ENCODE measurements at regions not wholly inside any gene's neighbourhood (a gene's known extent, or its start where the extent isn't known, plus 50 kb on each side); places are given as distances from the start of the nearest gene placed in this dataset.
"Not testable (repeated sequence)": the region's sequence is repeated elsewhere in the genome, so short reads cannot be mapped to it uniquely, and the experiment has no call there.

DNA sequence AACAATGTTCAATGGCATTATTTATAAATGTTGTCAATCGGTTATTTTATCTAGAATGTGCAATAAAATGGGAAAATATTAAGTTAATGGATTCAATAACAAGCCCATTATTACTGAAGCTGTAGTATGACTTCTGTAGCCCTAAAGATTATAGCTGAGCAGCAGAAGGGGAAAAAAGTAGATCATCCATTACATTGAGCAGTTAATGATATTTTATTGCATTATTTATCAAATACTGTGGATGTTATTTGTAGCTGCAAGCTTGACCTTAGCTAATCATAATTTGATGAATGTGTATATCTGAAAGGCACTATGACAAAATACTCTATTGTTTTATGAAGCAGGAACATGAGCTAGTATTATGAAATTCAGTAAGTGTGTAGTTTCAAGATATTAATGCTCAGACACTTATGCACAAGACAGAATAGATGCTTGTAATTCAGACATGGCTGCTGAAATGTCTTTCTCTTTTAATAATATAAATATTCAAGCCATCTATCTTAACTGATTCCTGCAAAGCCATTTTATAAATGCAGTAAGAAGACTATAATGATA is 131.5 kb upstream of the MGAT4C start:
- no peak for DNase-seq
- Mint-ChIP-seq H3K27ac (no peak overlapping the region), H3K27me3 (no peaks in the 10 kb centered on the region), H3K9me3 (peaks cover 12% of the 10 kb centered on the region), H3K36me3 (ENCODE audit: low read depth) (no peaks in the 10 kb centered on the region), H3K4me1 (no peaks in the 10 kb centered on the region), H3K4me3 (no peak overlapping the region)
- POLR2A ChIA-PET, result interaction anchor here (0.6 kb wide), 1 partner anchor 109 kb away, joined by 3 read pairs; no protein-coding TSS in a partner anchor
- CTCF ChIA-PET, result no interaction called here

DNA sequence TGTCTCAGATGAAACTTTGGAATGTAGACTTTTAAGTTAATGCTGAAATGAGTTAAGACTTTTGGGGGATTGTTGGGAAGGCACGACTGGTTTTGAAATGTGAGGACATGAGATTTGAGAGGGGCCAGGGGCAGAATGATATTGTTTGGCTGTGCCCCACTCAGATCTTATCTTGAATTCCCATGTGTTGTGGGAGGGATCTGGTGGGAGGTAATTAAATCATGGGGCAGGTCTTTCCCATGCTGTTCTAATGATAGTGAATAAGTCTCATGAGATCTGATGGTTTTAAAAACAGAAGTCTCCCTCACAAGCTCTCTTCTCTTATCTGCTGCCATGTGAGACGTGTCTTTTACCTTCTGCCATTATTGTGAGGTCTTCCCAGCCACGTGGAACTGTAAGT is 127.6 kb upstream of the MGAT4C start:
- H3K4me3 Mint-ChIP-seq; DNase-seq; H3K36me3 Mint-ChIP-seq (ENCODE audit: low read depth); POLR2A ChIA-PET; CTCF ChIA-PET; H3K27ac Mint-ChIP-seq; H3K27me3 Mint-ChIP-seq; H3K4me1 Mint-ChIP-seq: not testable (repeated sequence)
- peaks cover 11% of the 10 kb centered on the region for H3K9me3 Mint-ChIP-seq

DNA sequence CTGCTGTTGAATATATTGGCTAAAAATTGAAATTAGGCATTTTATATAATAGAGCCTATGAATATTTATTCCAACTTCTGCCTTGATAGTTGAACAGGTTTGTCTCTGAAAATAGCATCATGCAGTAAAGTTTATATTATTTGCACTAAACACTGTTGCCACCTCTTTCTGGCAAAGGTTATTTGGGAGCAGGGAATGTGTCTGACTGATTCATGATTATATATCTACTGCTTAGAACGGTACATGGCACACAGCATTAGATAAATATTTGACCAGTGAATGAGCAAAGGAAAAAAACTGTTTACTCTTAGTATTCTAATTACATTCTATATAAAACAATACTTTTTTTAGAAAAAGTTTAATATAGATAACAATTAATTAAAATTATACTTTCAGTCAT is 123.1 kb upstream of the MGAT4C start:
- Mint-ChIP-seq H3K4me1 (no peaks in the 10 kb centered on the region), H3K9me3 (peaks cover 12% of the 10 kb centered on the region), H3K27ac (no peak overlapping the region), H3K4me3 (no peak overlapping the region), H3K27me3 (no peaks in the 10 kb centered on the region), H3K36me3 (ENCODE audit: low read depth) (no peaks in the 10 kb centered on the region)
- POLR2A ChIA-PET, result no interaction called here
- no peak for DNase-seq
- CTCF ChIA-PET, result no interaction called here

DNA sequence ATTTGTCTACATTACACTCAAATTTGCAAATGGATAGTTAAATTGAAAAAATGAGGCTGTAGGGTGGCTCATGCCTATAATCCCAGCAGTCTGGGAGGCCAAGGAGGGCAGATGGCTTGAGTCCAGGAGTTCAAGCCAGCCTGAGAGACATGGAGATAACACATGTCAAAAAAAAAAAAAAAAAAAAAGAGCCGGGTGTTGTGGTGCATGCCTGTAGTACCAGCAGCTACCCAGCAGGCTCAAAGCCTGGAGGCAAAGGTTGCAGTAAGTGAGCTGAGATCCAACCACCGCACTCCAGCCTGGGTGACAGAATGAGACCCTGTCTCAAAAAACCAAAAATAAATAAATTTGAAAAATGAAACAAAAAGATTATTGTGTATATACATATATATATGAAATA is 119.9 kb upstream of the MGAT4C start:
- CTCF ChIA-PET, result no interaction called here
- Mint-ChIP-seq H3K4me3 (no peak overlapping the region), H3K36me3 (ENCODE audit: low read depth) (no peaks in the 10 kb centered on the region), H3K27ac (no peak overlapping the region), H3K27me3 (no peaks in the 10 kb centered on the region), H3K4me1 (no peaks in the 10 kb centered on the region), H3K9me3 (peaks cover 5% of the 10 kb centered on the region)
- POLR2A ChIA-PET, result no interaction called here
- DNase-seq, result no peak

DNA sequence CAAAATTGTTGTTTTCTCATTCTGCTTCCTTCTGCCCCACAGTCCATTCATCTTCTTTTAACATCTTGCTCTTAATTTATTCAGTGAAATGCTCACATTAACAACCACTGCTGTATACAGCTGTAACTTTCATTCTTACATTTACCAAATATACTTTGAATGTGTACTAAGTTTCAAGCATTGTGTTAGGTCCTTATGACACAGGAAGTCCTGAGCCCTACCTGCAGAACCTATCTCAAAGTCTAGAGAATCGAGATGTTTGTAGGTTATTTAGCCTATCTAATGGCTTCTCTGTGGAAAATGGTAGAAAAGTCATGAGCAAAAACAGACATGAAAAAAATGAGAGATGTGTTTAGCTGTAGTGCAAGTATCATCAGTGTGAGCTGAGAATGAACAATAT is 117.6 kb upstream of the MGAT4C start:
- H3K4me3 Mint-ChIP-seq, result no peak overlapping the region
- DNase-seq, result no peak
- no peaks in the 10 kb centered on the region for H3K36me3 Mint-ChIP-seq (ENCODE audit: low read depth)
- peaks cover 3% of the 10 kb centered on the region for H3K9me3 Mint-ChIP-seq
- ChIA-PET POLR2A (no interaction called here), CTCF (no interaction called here)
- H3K4me1 Mint-ChIP-seq, result no peaks in the 10 kb centered on the region
- no peak overlapping the region for H3K27ac Mint-ChIP-seq
- no peaks in the 10 kb centered on the region for H3K27me3 Mint-ChIP-seq

DNA sequence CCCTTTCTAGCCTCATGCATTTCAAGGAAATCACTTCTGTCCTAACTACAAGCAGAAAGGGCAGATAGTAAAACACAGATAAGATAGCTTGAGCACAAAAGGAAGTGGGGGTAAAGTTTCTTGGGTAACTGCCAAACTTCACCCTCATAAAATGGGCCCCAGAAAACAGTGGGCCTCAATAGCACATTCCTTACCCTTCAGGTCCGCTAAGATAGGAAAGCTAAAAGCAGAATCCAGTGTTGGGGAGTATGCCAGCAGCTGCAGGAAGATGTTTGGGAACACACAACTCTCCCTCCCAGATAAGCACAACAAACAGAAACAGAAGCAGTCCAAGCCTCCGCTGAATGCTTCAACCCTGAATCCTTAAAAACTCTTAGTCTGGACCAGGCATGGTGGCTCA is 110.9 kb upstream of the MGAT4C start:
- H3K9me3 Mint-ChIP-seq, result peaks cover 7% of the 10 kb centered on the region
- no peak for DNase-seq
- H3K27me3 Mint-ChIP-seq, result no peaks in the 10 kb centered on the region
- POLR2A ChIA-PET, result no interaction called here
- no peak overlapping the region for H3K27ac Mint-ChIP-seq
- H3K36me3 Mint-ChIP-seq (ENCODE audit: low read depth), result no peaks in the 10 kb centered on the region
- no peak overlapping the region for H3K4me3 Mint-ChIP-seq
- no peaks in the 10 kb centered on the region for H3K4me1 Mint-ChIP-seq
- CTCF ChIA-PET, result no interaction called here

DNA sequence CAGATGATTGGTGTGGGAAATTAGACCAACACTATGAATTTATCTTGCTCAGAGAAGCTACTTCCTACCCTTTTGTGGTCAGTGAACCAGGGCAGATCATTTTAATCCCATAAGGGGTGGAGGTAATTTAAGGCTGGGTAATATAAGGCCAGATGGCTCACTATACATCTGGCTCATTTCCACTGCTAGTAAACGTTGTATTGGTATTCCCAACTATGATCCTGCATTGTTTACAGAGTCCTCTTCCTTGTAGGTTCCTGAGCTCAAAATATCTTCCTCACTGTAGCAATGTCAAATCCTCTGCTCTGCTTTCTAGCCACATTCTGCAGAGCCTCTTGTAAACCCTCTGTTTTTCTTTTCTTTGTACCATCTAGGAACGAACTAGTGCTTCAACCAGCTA is 93.0 kb upstream of the MGAT4C start:
- Mint-ChIP-seq H3K4me1 (no peaks in the 10 kb centered on the region), H3K27me3 (no peaks in the 10 kb centered on the region), H3K9me3 (peaks cover 5% of the 10 kb centered on the region), H3K27ac (no peak overlapping the region), H3K4me3 (no peak overlapping the region), H3K36me3 (ENCODE audit: low read depth) (no peaks in the 10 kb centered on the region)
- ChIA-PET CTCF (no interaction called here), POLR2A (no interaction called here)
- no peak for DNase-seq

DNA sequence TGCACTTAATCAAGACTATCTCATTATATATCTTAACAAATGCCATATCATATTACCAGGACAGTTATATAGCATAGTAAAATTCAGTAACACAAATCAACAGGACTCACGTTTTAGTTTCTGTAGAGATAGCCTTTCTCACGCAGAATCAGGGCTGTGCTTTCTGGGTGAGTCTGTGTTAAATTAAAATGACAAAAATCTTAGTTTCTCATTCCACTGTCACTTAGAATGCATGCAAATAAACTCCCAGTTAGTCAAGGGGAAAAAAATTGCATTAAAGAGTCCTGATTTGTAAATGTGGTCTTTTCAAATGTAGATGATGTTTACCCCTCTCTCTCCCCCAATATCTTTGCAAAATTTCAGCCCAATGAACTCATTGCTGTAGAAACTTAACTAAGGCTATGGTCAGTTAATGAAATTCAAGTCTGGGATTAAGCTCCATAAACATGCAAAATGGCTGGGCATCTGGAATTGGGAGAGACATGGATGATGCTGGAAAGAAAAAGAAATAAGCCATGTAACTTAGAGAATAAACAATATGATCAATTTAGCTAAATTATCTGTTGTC is 77.8 kb upstream of the MGAT4C start:
- CTCF ChIA-PET, result no interaction called here
- DNase-seq, result no peak
- Mint-ChIP-seq H3K9me3 (peaks cover 16% of the 10 kb centered on the region), H3K36me3 (ENCODE audit: low read depth) (no peaks in the 10 kb centered on the region), H3K27me3 (no peaks in the 10 kb centered on the region), H3K4me3 (no peak overlapping the region), H3K4me1 (no peaks in the 10 kb centered on the region), H3K27ac (no peak overlapping the region)
- POLR2A ChIA-PET, result no interaction called here

DNA sequence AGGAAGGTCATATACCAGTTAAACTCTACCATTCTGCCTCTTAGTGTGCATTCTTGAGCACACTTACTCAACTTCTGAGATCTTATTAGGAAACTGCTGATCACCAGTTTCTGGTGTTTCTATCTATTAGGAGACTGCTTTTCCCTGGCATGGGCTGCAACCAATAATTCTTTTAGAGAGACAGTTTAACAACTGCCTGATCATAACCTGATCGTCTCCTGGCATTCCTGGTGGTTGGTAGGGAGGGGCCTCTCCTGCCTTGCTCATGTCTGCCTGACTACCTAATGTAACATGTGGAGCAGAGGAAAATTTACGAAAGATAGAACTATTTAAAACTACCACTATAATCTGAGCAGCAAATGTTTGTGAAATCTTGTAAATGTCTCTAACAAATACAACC is 75.3 kb upstream of the MGAT4C start:
- Mint-ChIP-seq H3K4me1 (no peaks in the 10 kb centered on the region), H3K4me3 (no peak overlapping the region), H3K27ac (no peak overlapping the region), H3K9me3 (peaks cover 15% of the 10 kb centered on the region), H3K36me3 (ENCODE audit: low read depth) (no peaks in the 10 kb centered on the region), H3K27me3 (no peaks in the 10 kb centered on the region)
- CTCF ChIA-PET, result no interaction called here
- POLR2A ChIA-PET, result no interaction called here
- no peak for DNase-seq

DNA sequence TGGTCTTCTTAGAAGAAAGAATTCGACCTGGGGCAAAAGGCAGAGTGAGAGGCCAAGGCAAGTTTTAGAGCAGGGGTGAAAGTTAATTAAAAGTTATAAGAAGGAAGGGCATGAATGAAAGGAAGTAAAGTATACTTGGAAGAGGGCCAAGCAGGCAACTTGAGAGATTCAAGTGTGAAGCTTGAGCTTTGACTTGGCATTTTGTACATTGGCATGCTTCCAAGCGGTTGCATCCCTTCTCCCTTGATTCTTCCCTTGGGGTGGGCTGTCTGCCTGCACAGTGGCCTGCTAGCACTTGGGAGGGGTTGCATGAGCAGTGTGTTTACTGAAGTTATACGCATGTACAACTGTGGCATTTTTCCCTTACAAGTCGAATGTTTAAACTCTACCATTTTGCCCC is 74.8 kb upstream of the MGAT4C start:
- ChIA-PET CTCF (no interaction called here), POLR2A (no interaction called here)
- H3K27ac Mint-ChIP-seq, result no peak overlapping the region
- H3K36me3 Mint-ChIP-seq (ENCODE audit: low read depth), result no peaks in the 10 kb centered on the region
- no peaks in the 10 kb centered on the region for H3K4me1 Mint-ChIP-seq
- DNase-seq, result no peak
- no peaks in the 10 kb centered on the region for H3K27me3 Mint-ChIP-seq
- H3K4me3 Mint-ChIP-seq, result no peak overlapping the region
- H3K9me3 Mint-ChIP-seq, result peaks cover 12% of the 10 kb centered on the region

DNA sequence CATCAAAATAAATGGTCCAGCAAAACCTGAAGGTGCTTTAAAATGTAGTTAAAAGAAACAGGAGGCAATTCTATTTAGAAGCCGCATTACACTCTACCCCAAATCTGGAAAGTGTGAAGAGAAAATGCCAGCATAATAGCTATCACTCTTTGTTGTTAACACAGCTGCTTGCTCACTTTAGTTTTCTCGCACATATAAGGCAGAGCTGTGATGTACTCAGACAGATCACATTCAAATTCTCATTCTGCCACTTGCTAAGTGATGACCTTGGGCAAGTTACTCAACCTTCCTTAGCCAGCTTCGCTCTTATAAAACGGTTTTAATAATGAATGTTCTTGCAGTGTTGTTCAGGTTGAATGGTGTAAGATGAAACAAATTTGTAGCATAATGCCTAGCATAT is 56.0 kb upstream of the MGAT4C start:
- H3K27ac Mint-ChIP-seq, result no peak overlapping the region
- ChIA-PET CTCF (no interaction called here), POLR2A (no interaction called here)
- no peaks in the 10 kb centered on the region for H3K4me1 Mint-ChIP-seq
- no peaks in the 10 kb centered on the region for H3K27me3 Mint-ChIP-seq
- H3K9me3 Mint-ChIP-seq, result no peaks in the 10 kb centered on the region
- no peaks in the 10 kb centered on the region for H3K36me3 Mint-ChIP-seq (ENCODE audit: low read depth)
- no peak for DNase-seq
- no peak overlapping the region for H3K4me3 Mint-ChIP-seq

All from activated CD4-positive, alpha-beta memory T cell treated with anti-CD3 and anti-CD28 coated beads, Interleukin-2, amount 10 ng/mL, durations not matched to agents 7 days and 5 days (primary cell).